ENCODE measurements at regions not wholly inside any gene's neighbourhood (a gene's known extent, or its start where the extent isn't known, plus 50 kb on each side); places are given as distances from the start of the nearest gene placed in this dataset.
"Not testable (repeated sequence)": the region's sequence is repeated elsewhere in the genome, so short reads cannot be mapped to it uniquely, and the experiment has no call there.

DNA sequence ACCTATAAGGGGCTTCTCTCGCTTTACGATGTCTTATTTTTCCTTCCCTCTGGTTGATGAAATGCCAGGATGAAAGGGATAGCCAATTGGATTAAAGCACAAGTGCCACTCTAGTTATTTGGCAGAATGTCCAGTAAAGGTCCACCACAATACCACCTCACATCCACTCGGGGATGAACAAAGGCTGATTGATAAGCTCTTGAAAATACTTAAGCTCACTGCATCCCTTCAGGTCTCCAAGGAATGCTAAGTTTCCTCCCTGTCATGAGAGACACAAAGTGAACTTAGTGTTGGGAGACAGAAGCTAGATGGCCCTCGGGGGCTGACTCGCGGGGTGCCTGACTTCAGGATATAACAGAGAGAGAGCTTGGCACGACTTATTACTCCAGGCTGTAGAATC, 185.9 kb upstream of the ZNF644 start:
- DNase-seq (ENCODE audit: low read depth in 3 of 3): not testable (repeated sequence)

DNA sequence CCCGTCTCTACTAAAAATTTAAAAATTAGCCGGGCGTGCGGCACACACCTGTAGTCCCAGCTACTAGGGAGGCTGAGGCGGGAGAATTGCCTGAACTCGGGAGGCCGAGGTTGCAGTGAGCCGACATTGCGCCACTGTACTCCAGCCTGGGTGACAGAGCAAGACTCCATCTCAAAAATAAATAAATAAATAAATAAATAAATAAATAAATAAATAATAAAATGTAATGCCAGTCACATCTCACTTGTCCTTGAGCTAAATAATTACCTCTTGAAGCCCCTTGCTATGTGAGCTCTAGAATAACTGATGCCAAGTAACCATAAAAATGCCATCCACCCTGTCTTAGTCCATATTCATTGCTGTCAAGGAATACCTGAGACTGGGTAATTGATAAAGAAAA, 182.3 kb upstream of the ZNF644 start:
- not testable (repeated sequence) for DNase-seq (ENCODE audit: low read depth in 3 of 3)

DNA sequence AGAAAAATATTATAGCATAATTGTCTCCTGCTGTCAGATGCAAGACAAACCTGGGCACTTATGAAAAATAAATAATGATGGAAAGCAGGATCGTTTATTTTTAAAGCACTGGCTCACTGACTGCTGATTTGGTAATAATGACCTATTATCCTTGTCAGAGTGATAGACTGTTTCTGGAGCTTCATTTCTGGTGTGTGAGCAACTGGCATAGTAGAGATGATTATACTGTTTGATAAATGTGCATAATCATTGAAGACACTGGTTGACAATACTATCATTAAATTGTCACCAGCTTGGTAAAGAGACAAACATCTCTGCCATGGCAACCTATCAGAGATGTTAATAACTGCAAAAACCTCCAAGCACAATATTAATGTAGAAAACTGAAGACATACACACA, 179.9 kb upstream of the ZNF644 start:
- DNase-seq (ENCODE audit: low read depth in 3 of 3): no peak

DNA sequence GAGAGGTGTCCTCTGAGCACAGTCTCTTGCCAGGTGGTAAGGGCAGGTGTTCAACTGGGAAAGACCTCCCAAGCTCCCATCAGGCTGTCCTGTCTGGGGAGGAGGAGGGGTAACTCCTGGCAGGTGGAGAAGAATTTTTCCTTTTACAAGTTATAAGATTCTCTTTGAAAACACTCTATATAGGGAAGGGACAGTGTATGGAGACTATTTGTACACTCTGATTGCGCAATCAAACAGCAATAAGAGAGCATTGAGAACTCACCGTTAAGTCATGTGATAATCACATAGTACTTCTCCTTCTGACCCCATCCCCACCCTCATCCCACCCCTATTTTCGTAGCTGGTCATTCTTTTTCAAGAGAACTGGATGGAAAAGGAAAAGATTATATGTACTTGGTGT, 179.3 kb upstream of the ZNF644 start:
- no peak for DNase-seq (ENCODE audit: low read depth in 3 of 3)

DNA sequence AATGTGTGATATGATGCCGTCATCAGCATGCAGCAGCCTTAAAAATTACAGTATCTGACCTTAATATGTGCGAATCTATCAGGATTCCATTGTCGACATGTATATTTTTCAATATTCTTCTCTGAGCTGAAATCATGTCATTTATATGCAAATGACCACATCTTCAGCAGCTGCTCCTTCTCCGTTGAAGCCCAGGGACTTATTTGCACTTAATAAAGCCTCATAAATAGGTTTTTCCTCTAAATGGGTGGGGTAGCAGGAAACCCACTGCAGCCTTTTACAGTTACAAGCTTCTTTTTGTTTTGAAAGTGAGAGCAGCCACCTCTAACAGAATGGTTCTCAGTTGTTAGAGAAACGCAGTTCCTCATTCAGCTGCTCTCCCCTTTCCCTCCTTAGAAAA, 178.8 kb upstream of the ZNF644 start:
- no peak for DNase-seq (ENCODE audit: low read depth in 3 of 3)

DNA sequence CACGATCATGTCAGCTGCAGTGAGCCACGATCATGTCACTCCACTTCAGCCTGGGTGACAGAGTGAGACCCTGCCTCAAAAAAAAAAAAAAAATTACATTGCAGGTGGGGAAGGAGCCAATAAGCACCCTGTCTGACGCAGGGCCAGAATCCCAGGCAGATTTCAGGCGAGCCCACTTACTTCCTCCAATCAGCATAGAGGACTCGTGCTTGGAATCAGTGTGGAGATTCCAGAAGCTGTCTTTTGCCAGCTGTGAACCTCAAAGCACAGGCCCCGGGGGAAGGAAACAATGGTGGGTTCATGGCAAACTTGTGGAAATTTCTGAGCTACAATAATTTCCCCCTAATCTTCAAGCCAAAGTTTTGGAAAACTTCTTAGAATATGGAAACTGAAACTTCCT, 178.2 kb upstream of the ZNF644 start:
- no peak for DNase-seq (ENCODE audit: low read depth in 3 of 3)

DNA sequence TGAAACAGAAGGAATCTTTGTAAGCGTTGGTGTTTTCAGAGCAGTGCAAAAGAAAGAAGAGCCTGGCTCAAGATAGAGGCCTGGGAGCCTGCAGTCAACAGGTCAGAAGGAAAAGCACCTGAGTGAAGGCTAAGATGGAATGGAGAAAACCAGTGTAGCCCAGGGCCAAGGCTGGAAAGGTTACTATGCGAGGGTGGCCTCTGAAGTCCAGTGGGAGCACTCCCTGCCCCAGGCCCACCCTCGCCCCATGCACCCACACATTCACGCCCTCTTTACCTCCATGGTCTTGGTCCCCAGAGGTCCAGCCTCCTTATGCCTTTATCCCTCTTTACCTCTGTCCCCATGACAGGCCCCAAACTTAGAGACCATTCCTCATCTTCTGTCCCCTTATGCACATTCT, 169.2 kb upstream of the ZNF644 start:
- DNase-seq (ENCODE audit: low read depth in 3 of 3): no peak

DNA sequence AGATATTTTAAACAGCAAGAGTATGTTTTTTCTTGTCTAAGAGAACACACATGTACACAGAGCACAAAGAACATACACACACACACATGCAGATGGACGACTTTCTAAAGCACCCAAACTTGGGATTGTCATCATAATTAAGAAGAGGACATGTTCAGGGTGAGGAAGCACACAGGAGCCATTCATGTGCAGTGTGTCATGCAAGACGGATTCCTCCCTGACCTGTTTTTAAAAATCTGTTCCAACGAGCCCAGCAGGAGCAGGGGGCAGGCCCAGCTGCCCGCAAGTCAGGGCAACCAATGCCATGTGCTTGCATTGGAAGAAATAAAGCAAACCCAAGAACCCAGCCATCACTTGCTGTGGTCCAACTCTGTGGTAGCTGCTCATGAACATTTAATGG, 167.3 kb upstream of the ZNF644 start:
- no peak for DNase-seq (ENCODE audit: low read depth in 3 of 3)

DNA sequence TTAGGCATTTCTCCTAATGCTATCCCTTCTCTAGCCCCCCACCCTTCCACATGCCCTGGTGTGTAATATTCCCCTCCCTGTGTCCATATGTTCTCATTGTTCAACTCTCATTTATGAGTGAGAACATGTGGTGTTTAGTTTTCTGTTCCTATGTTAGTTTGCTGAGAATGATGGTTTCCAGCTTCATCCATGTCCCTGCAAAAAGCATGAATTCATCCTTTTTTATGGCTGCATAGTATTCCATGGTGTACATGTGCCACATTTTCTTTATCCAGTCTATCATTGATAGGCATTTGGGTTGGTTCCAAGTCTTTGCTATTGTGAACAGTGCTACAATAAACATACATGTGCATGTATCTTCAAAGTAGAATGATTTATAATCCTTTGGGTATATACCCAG, 161.0 kb upstream of the ZNF644 start:
- DNase-seq (ENCODE audit: low read depth in 3 of 3): not testable (repeated sequence)

DNA sequence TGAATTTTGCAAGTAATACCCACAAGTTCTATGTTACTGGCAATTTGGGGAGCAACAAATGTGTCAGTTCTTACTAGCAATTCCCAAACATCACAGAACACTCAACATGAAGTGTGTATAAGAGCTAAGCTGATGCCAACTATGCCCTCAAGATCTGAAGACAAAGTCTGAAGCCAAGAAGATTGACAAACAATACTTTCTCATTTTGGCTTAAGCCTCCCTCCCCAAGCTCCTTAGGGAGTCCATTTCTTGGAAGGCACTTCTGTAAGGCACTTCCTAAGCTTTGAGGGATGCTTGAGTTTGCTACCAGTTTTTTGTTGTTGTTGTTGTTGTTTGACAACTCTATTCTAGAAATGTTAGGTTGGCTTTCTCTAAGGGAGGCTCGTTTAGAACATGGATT, 154.4 kb upstream of the ZNF644 start:
- DNase-seq (ENCODE audit: low read depth in 3 of 3): no peak

DNA sequence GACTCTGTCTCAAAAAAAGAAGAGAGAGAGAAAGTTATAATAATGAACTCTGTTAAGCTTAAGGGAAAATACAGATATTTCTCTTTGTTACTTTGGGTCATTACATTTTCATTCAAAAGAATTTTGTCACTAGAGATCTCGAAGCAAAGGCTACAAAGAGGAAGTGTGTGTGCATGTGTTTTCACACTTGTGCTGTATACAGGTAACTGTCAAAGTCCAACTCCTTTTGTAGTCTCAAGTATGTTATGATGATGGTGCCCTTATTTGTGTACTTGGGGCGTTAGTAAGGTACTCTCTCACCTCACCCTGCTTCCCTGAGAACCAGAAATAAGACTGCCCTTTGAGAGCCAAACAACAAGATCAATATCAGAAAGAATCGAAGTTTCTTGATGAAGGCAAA, 152.9 kb upstream of the ZNF644 start:
- DNase-seq (ENCODE audit: low read depth in 3 of 3): no peak

DNA sequence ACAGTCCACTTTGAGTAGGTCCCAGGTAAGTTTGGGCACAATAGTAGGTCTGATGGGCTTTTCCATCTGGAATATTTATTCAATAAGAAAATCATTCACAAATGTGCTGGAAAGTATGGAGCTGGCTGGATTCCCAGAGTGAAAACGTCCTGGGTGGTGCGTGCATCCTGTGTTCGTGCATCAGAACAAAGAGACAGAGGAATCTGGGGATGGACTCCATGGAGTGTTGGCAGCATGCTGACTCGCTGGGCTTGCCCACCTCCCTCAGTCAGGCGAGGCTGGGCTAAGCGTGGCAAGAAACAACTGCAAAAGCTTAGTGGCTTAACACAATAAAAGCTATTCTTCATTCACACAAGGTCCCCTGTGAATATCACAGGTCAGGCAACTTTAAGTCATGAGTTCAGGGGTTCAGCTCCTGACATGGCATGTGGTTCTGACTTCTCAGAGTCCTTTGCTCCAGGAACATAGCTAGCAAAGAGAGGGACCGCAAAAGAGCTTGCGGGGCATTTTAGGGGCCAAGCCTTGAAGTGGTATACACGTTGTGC, 151.6 kb upstream of the ZNF644 start:
- no peak for DNase-seq (ENCODE audit: low read depth in 3 of 3)

DNA sequence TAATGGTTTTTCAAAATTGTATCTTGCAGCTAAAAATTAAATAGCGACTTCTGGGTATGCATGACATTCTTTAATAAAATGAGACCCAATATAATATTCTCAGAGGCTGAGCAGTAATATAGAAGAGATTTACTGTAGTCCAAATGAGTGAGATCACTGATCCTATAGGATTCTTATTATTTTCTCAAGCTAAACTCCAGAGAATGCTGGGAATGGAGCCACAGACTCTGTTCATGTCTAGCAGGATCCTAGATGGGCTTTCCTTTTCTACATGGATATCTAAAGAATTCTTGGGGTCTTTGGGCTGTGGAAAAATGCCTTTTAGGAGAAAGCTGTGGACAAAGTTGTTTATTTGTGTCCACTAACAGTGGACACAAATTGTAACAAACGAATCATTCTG, 150.7 kb upstream of the ZNF644 start:
- no peak for DNase-seq (ENCODE audit: low read depth in 3 of 3)

DNA sequence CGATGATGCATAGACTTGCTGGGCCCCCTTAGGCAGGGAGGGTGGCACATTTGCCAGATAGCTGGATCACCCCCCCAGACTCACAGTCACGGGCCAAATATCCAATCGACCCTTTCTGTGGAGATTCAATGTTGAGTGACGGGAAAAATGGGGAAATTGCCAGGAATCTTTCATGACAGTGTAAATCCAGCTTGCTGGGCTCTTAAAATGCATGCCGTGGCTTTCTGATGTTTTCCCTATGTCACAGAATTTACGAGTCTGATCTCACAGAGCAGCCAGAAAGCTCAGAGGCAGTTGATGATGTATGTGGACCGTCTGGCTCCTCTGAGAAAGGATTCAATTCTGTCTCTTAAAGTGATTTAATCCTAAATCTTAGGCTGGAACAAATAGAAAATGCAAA, 150.1 kb upstream of the ZNF644 start:
- DNase-seq (ENCODE audit: low read depth in 3 of 3): no peak

DNA sequence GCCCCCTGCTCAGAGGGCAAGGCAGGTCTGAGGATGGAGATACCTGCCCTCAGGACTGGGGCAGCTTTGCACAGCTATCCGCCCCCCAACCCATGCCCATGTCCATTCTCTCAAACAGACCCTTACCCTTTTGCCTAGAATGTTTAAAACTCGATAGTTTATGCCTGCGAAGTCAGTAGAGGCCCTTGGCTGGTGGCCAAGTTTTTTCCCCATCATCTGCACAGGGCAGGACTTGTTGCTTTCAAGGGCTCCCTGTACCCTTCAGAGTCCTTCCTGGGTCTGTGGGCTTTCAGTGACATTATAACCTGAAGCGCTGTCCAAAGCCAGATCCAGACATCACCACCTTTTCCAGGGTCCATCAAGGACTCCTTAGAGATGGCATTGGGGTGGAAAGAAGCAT, 148.7 kb upstream of the ZNF644 start:
- no peak for DNase-seq (ENCODE audit: low read depth in 3 of 3)

DNA sequence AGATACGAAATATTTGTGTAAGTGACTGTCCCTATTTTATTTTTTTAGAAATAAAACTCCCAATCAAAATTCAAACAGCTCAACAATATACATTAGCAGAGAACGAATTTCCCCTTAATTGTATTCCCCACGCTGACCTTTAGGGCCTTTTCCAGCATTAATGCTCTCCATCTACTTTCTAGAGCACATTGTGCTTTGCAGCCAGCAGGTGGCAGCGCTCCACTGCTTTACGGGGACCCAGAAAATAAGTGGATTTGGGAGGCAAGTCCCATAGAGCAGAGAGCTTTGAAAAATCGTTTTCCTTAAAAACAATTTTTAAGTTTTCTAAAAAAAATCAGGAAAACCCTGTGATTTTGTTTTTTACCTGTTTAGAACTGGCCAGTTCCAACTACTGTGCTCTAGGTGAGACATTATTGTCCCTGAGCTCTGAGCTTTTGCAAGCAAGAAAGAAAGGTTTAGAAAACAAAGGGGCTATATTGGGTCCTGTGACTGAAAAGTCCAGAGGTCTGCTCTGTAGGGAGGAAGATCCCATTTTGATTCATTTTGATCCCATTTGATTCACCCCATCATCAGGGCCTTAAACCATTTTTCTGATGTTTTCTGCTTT, 144.4 kb upstream of the ZNF644 start:
- peak in 1 of 3 donors; percentile 18 for DNase-seq (ENCODE audit: low read depth in 3 of 3)

DNA sequence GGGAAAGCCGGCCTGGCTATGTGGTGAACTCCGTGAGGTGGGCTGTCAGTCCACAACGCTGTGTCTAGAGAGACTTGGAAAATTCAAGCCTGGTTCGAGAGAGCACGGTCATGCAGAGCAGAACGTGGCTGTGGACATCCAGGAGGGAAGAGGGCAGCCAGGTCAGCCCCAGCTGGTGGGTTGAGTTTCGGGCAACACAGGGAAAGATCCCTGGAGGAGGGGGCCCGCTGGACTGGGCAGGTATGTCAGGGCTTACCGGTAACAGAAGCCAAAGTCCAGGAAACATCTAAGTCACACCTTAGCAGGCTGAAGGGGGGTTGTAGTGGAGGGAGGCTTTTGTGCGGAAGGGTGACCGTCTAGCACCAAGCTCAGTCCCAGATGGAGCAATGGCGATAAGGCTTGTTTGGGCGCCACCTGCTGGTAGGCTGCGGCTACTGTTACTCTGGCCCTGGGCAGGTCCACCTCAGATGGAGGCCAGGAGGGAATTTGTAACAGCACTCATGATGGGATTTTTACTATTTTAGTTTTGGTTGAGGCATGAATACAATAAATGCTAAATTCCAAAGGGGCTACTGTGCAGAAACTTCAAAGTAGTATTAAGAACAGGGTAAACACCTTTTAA, 143.3 kb upstream of the ZNF644 start:
- peak; percentile 44 to 71 (median 70) for DNase-seq (ENCODE audit: low read depth in 3 of 3)

DNA sequence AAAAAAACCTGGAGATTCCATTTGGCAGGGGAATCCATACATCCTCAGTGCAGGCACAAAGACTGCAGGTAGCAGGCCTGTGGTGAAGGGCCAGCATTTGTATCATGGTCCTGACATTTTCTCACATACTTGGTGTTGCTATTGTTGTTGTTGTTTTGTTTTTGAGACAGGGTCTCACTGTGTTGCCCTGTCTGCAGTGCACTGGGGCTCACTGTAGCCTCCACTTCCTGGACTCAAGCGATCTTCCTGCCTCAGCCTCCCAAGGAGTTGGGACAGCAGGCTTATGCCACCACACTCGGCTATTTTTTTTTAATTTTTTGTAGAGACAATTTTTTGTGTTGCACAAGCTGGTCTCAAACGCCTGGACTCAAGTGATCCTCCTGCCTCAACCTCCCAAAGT, 140.8 kb upstream of the ZNF644 start:
- DNase-seq (ENCODE audit: low read depth in 3 of 3): no peak

DNA sequence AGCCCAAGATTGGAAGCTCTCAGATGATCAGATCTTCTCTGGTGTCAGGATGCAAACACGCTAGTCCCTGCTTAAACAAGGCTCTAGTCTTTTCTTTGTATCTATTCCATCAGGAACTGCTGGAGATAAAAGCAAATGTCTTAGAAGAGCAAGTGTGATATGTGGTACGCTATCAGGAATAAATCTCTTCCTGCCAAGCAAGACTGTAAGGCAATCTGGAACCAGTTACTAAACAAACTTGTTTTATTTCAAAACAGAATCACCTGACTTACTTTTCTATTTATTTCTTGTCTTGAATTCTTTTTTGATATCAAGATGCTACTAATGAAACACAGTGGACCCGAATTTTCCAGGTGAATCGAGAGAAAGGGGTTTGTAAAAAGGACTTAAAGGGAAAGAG, 139.9 kb upstream of the ZNF644 start:
- no peak for DNase-seq (ENCODE audit: low read depth in 3 of 3)

DNA sequence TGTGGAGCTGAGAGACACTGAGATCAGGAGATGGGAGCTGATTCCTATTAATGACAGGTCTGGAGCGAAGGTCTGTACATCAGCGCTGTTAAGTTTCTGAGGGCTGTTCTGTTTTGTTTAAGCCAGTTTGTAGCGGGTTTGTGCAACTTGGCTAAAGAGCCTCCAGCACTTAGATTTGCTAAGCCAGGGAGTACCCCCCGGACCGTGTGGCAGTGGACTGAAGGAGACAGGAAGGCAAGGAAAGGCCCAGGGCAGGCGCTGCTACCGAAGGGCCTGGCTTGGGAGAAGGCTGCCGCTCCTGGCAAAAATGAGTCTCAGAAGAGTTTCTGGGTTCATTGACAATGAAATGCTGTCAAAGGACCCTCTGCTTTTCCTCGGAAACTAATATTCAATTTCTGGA, 139.3 kb upstream of the ZNF644 start:
- DNase-seq (ENCODE audit: low read depth in 3 of 3): no peak

DNA sequence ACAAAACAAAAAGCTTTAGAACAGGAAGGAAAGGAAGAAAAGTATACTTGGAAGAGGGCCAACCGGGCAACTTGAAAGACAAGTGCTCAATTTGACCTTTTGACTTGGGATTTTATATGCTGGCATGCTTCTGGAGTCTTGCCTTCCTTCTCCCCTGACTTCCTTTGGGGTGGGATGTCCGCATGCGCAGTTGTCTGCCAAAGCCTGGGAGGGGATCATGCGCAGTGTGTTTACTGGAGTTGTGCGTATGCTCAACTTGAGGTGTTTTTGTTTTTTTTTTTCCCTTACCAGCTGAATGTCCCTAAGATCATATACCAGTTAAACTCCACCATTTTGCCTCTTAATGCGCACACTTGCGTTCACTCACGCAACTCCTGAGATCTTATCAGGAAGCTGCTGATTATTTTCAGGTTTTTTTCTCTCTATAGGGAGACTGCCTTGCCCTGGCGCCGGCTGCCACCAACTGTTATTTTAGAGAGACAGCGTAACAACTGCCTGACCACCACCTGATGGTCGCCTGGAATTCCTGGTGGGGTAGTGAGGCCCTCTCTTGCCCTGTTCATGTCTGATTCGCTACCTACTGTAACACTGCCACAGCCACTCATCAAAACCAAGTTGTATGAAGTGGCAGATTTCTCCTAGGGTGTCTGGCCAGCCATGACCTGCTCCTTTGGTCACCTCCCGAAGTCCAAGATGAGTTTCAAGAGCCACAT, 138.7 kb upstream of the ZNF644 start:
- no peak for DNase-seq (ENCODE audit: low read depth in 3 of 3)

DNA sequence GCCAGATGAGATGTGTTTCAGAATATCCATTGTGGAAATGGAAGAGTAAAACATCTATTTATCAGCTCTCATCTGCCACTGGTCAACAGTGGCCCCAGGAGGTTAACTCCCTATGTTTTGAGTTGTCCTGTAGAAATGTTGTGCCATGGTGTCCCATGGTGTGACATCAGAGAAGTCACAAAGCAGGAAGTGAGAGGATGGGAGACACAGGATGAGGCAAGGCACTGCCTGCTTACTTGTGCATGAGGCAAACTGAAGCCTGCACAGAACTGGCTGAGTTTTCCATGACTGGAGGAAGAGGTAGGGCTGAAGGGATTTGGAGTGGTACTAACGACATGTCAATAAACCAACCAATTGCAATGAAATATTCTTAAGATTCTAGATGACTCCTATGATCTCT, 131.5 kb upstream of the ZNF644 start:
- DNase-seq (ENCODE audit: low read depth in 3 of 3): no peak

DNA sequence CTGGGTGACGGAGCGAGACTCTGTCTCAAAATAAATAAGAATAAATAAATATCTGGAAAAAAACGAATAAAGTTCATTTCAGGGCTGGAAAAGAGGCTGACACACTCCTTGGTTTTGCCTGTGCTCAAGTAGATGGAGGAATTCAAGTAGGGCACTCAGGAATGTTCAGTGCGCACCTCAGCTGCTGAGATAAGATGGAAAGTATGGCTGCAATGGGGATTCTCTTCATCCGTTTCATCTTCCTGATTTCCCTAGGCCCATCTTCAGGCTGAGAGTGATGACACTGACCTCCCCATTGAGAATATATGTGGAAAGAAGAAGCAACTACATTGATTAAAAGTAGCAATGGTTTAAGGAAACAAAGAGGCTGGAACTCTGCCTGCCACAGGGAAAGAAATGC, 130.5 kb upstream of the ZNF644 start:
- DNase-seq (ENCODE audit: low read depth in 3 of 3): no peak

Data from stimulated activated CD4-positive, alpha-beta T cell treated with anti-CD3 and anti-CD28 coated beads, TNF-alpha, amount 100 ng/mL, for 48 hours (primary cell).